H1 (cell line): ENCODE measurements at regions not wholly inside any gene's neighbourhood (a gene's known extent, or its start where the extent isn't known, plus 50 kb on each side); places are given as distances from the start of the nearest gene placed in this dataset.

Experiments
- CTCF ChIA-PET: fragments of 300-600 bp; sonication (Branson Sonifier 250); formaldehyde crosslinking; loops from one replicate; lab custom pipeline; 2021; ENCODE audit not compliant: partially characterized antibody; lab: Charles Lee
- POLR2A ChIA-PET: fragments of 300-600 bp; sonication (Branson Sonifier 250); formaldehyde crosslinking; loops from one replicate; lab custom pipeline; 2021; ENCODE audit warnings: inconsistent platforms; ENCODE audit not compliant: partially characterized antibody; lab: Charles Lee
- DNase-seq, 2 experiments: peaks; one replicate each; pipeline versions ENCODE4 v3.0.0 to v3.0.0-alpha.2; 2010 to 2022; ENCODE audit warnings: low spot score in 2 of 2, low read depth in 1 of 2, mixed read lengths in 1 of 2
- FAIRE-seq: peaks from 2 replicates; lab custom pipeline; 2011; peaks lifted over from hg19 to GRCh38; lab: Jason Lieb, UNC
- H2AFZ ChIP-seq: 2 replicates; pipeline ENCODE4 v1.8.1; 2012; ENCODE audit warnings: low read length, inconsistent platforms
- H2AK5ac ChIP-seq: 2 replicates; pipeline ENCODE4 v1.6.1; 2013; ENCODE audit warnings: low read depth, low read length
- H2BK120ac ChIP-seq: replicated peaks from 2 replicates; pipeline ENCODE3; 2013; ENCODE audit warnings: low read depth, low read length, inconsistent platforms
- H2BK12ac ChIP-seq: 2 replicates; pipeline ENCODE4 v1.6.1; 2013; ENCODE audit warnings: low read depth, low read length
- H2BK15ac ChIP-seq: 2 replicates; pipeline ENCODE4 v1.6.1; 2013; ENCODE audit warnings: low read length
- H2BK20ac ChIP-seq: 2 replicates; pipeline ENCODE4 v1.6.1; 2013; ENCODE audit warnings: low read length
- H2BK5ac ChIP-seq: 2 replicates; pipeline ENCODE4 v1.6.1; 2013; ENCODE audit warnings: low read depth, low read length
- H3K14ac ChIP-seq: 2 replicates; pipeline ENCODE4 v1.6.1; 2013; ENCODE audit warnings: inconsistent platforms; ENCODE audit not compliant: insufficient read length
- H3K18ac ChIP-seq: 2 replicates; pipeline ENCODE4 v1.6.1; 2013; ENCODE audit warnings: low read length; ENCODE audit errors: extremely low read depth
- H3K23ac ChIP-seq: 2 replicates; pipeline ENCODE4 v1.6.1; 2013; ENCODE audit warnings: inconsistent platforms; ENCODE audit not compliant: insufficient read length
- H3K23me2 ChIP-seq: 2 replicates; pipeline ENCODE4 v1.6.1; 2013; ENCODE audit warnings: low read depth, low read length
- H3K27ac ChIP-seq: 2 replicates; pipeline ENCODE4 v1.6.1; 2011; ENCODE audit warnings: low read depth, low read length, inconsistent platforms
- H3K27me3 ChIP-seq, 4 experiments: replicated peaks in 1 of 4; 1 replicate in 1 of 4; 2 replicates in 3 of 4; pipeline versions ENCODE4 v1.6.1 to v1.8.1; 2011 to 2013; ENCODE audit warnings: low read length in 3 of 4, mild to moderate bottlenecking in 3 of 4, inconsistent platforms in 2 of 4, mixed read lengths in 2 of 4, moderate library complexity in 1 of 4; ENCODE audit not compliant: control insufficient read depth in 3 of 4, insufficient read depth in 3 of 4; ENCODE audit errors: extremely low read depth in 1 of 4
- H3K36me3 ChIP-seq, 4 experiments: 2 replicates each; pipeline versions ENCODE4 v1.6.1 to v1.8.1; 2011 to 2013; ENCODE audit warnings: mild to moderate bottlenecking in 4 of 4, low read length in 3 of 4, moderate library complexity in 2 of 4, control low read depth in 1 of 4, inconsistent platforms in 1 of 4; ENCODE audit not compliant: insufficient read depth in 4 of 4, control insufficient read depth in 2 of 4
- H3K4ac ChIP-seq: replicated peaks from 2 replicates; pipeline ENCODE3; 2013; ENCODE audit warnings: low read length, low read depth, mixed read lengths, inconsistent platforms; ENCODE audit not compliant: insufficient read length
- H3K4me1 ChIP-seq, 4 experiments: replicated peaks in 1 of 4; 1 replicate in 1 of 4; 2 replicates in 3 of 4; pipeline versions ENCODE4 v1.6.1 to v1.8.1; 2011 to 2013; ENCODE audit warnings: low read length in 3 of 4, inconsistent platforms in 2 of 4, mixed read lengths in 1 of 4; ENCODE audit not compliant: insufficient read depth in 4 of 4, control insufficient read depth in 3 of 4
- H3K4me2 ChIP-seq, 2 experiments: 2 replicates each; pipeline versions ENCODE4 v1.6.1 to v1.8.1; 2011 to 2013; ENCODE audit warnings: low read depth in 2 of 2, low read length in 2 of 2, control low read depth in 1 of 2, inconsistent platforms in 1 of 2, mild to moderate bottlenecking in 1 of 2; ENCODE audit not compliant: insufficient read depth in 1 of 2
- H3K4me3 ChIP-seq, 4 experiments: fragments of 200-600, 300-600 bp in 1 of 4; sonication (generic), shearing (Covaris generic), sonication (Bioruptor Twin) in 1 of 4; 2 replicates each; pipeline versions ENCODE4 v1.5.1 to v1.8.1; 2011 to 2016; ENCODE audit warnings: low read length in 4 of 4, low read depth in 3 of 4, control low read depth in 2 of 4, inconsistent platforms in 2 of 4, mild to moderate bottlenecking in 2 of 4, mixed read lengths in 1 of 4, moderate library complexity in 1 of 4; ENCODE audit not compliant: insufficient read depth in 2 of 4; ENCODE audit errors: extremely low read depth in 1 of 4
- H3K56ac ChIP-seq: replicated peaks from 2 replicates; pipeline ENCODE3; 2013; ENCODE audit warnings: low read depth, mild to moderate bottlenecking, mixed read lengths, low read length, inconsistent platforms; ENCODE audit not compliant: insufficient read length
- H3K79me1 ChIP-seq: 2 replicates; pipeline ENCODE4 v1.6.1; 2013; ENCODE audit warnings: low read depth, low read length, control low read depth
- H3K79me2 ChIP-seq, 2 experiments: 2 replicates each; pipeline versions ENCODE4 v1.6.1 to v1.8.1; 2012 to 2013; ENCODE audit warnings: low read length in 2 of 2, mild to moderate bottlenecking in 2 of 2, inconsistent platforms in 1 of 2; ENCODE audit not compliant: insufficient read depth in 2 of 2, control insufficient read depth in 1 of 2
- H3K9ac ChIP-seq, 4 experiments: replicated peaks in 1 of 4; 1 replicate in 1 of 4; 2 replicates in 3 of 4; pipeline versions ENCODE4 v1.6.1 to v1.8.1; 2011 to 2013; ENCODE audit warnings: low read depth in 3 of 4, low read length in 3 of 4, control low read depth in 2 of 4, mild to moderate bottlenecking in 2 of 4, moderate library complexity in 2 of 4, inconsistent platforms in 1 of 4; ENCODE audit errors: extremely low read depth in 1 of 4
- H3K9me3 ChIP-seq, 2 experiments: 2 replicates each; pipeline versions ENCODE4 v1.6.1 to v1.8.1; 2012 to 2013; ENCODE audit warnings: mild to moderate bottlenecking in 2 of 2, moderate library complexity in 2 of 2, control low read depth in 1 of 2, inconsistent platforms in 1 of 2, low read depth in 1 of 2, low read length in 1 of 2, mixed read lengths in 1 of 2; ENCODE audit not compliant: insufficient read depth in 2 of 2
- H4K20me1 ChIP-seq, 2 experiments: replicated peaks in 1 of 2; 2 replicates each; pipeline versions ENCODE3 to v1.8.1; 2011 to 2013; ENCODE audit warnings: inconsistent platforms in 2 of 2, low read length in 2 of 2, mild to moderate bottlenecking in 1 of 2; ENCODE audit not compliant: insufficient read depth in 2 of 2, control insufficient read depth in 1 of 2
- H4K5ac ChIP-seq: 2 replicates; pipeline ENCODE4 v1.6.1; 2013; ENCODE audit warnings: low read length, low read depth, mixed read lengths, inconsistent platforms; ENCODE audit not compliant: insufficient read length
- H4K8ac ChIP-seq: 2 replicates; pipeline ENCODE4 v1.8.0; 2013; ENCODE audit warnings: mild to moderate bottlenecking, moderate library complexity, low read length, inconsistent platforms; ENCODE audit not compliant: insufficient read depth; ENCODE audit errors: extremely low read depth
- H4K91ac ChIP-seq: replicated peaks from 2 replicates; pipeline ENCODE3; 2013; ENCODE audit warnings: low read length, mixed read lengths, inconsistent platforms; ENCODE audit not compliant: insufficient read length
- CHD2 ChIP-seq: IDR thresholded peaks from 2 replicates; pipeline ENCODE4 v1.6.1; 2012; ENCODE audit warnings: low read length, improper control_type of control experiment
- SAP30 ChIP-seq: fragments of 300-600 bp; sonication (generic); IDR thresholded peaks from 2 replicates; pipeline ENCODE4 v1.7.1; 2012; ENCODE audit warnings: low read length, moderate library complexity, mild to moderate bottlenecking, inconsistent platforms; ENCODE audit not compliant: insufficient read depth, insufficient replicate concordance
- TAF7 ChIP-seq: optimal IDR thresholded peaks from 2 replicates; pipeline ENCODE3; 2011; ENCODE audit warnings: low read depth, mild to moderate bottlenecking, inconsistent platforms, low read length, moderate library complexity, borderline replicate concordance
- WGBS, 2 experiments: shearing (Covaris generic) in 1 of 2; methylation state at CpG; one replicate each; pipeline versions ENCODE4 v1.1.6 to v1.1.7; 2013 to 2015; ENCODE audit warnings: low lambda C conversion rate in 2 of 2, mixed read lengths in 2 of 2, inconsistent platforms in 1 of 2, low coverage in 1 of 2, missing lambda C conversion rate in 1 of 2; ENCODE audit not compliant: insufficient replicate concordance in 2 of 2, insufficient coverage in 1 of 2, insufficient read length in 1 of 2; ENCODE audit errors: extremely low coverage in 1 of 2, missing lambda C conversion rate in 1 of 2; 5-methylcytosine and 5-hydroxymethylcytosine counted together

GRCh38 chr1:78834201-78834741 lies 172.3 kb downstream of the ADGRL4 start:
- FAIRE-seq: no peak
- no peak for DNase-seq
- H3K14ac ChIP-seq: no peak overlapping the region
- no peaks in the 10 kb centered on the region for H4K20me1 ChIP-seq
- no peak for TF ChIP-seq SAP30
- no peak for TF ChIP-seq TAF7
- TF ChIP-seq CHD2: no peak
- H2BK120ac ChIP-seq: no peak overlapping the region
- H2AFZ ChIP-seq: no peak overlapping the region
- ChIA-PET POLR2A (no interaction called here), CTCF (no interaction called here)
- H3K56ac ChIP-seq: no peak overlapping the region
- H3K9me3 ChIP-seq: no peaks in the 10 kb centered on the region
- H3K9ac ChIP-seq: no peak overlapping the region
- H4K5ac ChIP-seq: no peak overlapping the region
- no peak overlapping the region for H3K4me2 ChIP-seq
- no peaks in the 10 kb centered on the region for H3K36me3 ChIP-seq
- no peaks in the 10 kb centered on the region for H3K27me3 ChIP-seq
- H2BK5ac ChIP-seq: no peak overlapping the region
- H4K8ac ChIP-seq: no peak overlapping the region
- no peaks in the 10 kb centered on the region for H3K79me1 ChIP-seq
- H3K27ac ChIP-seq: no peak overlapping the region
- H2AK5ac ChIP-seq: no peak overlapping the region
- no peak overlapping the region for H3K4me3 ChIP-seq
- no peak overlapping the region for H3K18ac ChIP-seq
- 96% methylated on average over 4 of the region's 4 CpGs; no CpG with 5 or more reads in 1 of the 2 experiments for WGBS, 2 experiments
- no peak overlapping the region for H2BK20ac ChIP-seq
- H3K23ac ChIP-seq: no peak overlapping the region
- H3K4ac ChIP-seq: no peak overlapping the region
- no peak overlapping the region for H4K91ac ChIP-seq
- no peak overlapping the region for H2BK12ac ChIP-seq
- H3K23me2 ChIP-seq: no peaks in the 10 kb centered on the region
- no peaks in the 10 kb centered on the region for H3K79me2 ChIP-seq
- no peak overlapping the region for H2BK15ac ChIP-seq
- H3K4me1 ChIP-seq: no peaks in the 10 kb centered on the region; a peak in 1 of 7 replicates
